ENCODE measurements at regions not wholly inside any gene's neighbourhood (a gene's known extent, or its start where the extent isn't known, plus 50 kb on each side); places are given as distances from the start of the nearest gene placed in this dataset.
A peak's percentile ranks its signal among the peaks of the same experiment; 100 is the strongest.
"Not testable (repeated sequence)": the region's sequence is repeated elsewhere in the genome, so short reads cannot be mapped to it uniquely, and the experiment has no call there.

GRCh38 chr7:55743454-55743717, 119.2 kb downstream of the SEPTIN14 start:
- not testable (repeated sequence) for DNase-seq (ENCODE audit: low spot score)

GRCh38 chr7:55742651-55743453, 119.7 kb downstream of the SEPTIN14 start:
- not testable (repeated sequence) for DNase-seq (ENCODE audit: low spot score)

DNA sequence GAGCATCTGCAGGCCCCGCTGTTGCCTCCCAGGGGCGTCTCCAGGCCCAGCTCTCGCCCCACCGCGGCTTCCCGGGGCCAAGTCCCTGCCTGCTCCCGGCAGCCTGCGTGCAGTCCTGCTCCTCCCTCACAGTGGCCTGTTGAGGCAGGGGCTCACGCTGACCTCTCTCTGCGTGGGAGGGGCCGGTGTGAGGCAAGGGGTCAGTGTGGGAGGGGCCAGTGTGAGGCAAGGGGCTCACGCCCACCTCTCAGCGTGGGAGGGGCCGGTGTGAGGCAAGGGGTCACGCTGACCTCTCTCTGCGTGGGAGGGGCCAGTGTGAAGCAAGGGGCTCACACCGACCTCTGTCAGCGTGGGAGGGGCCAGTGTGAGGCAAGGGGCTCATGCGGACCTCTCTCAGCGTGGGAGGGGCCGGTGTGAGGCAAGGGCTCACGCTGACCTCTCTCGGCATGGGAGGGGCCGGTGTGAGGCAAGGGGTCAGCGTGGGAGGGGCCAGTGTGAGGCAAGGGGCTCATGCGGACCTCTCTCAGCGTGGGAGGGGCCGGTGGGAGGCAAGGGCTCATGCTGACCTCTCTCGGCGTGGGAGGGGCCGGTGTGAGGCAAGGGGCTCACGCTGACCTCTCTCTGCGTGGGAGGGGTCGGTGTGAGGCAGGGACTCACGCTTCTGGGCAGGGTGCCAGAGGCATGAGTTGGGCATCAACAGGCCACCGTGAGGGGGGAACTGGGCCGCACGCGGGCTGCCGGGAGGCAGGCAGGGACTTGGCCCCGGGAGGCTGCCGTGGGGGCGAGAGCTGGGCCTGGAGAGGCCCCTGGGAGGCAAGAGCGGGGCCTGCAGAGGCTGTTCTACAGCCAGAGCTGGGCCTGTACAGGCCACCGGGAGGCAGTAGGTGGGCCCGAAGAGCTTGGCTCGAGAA, 120.6 kb downstream of the SEPTIN14 start:
- not testable (repeated sequence) for DNase-seq (ENCODE audit: low spot score)

DNA sequence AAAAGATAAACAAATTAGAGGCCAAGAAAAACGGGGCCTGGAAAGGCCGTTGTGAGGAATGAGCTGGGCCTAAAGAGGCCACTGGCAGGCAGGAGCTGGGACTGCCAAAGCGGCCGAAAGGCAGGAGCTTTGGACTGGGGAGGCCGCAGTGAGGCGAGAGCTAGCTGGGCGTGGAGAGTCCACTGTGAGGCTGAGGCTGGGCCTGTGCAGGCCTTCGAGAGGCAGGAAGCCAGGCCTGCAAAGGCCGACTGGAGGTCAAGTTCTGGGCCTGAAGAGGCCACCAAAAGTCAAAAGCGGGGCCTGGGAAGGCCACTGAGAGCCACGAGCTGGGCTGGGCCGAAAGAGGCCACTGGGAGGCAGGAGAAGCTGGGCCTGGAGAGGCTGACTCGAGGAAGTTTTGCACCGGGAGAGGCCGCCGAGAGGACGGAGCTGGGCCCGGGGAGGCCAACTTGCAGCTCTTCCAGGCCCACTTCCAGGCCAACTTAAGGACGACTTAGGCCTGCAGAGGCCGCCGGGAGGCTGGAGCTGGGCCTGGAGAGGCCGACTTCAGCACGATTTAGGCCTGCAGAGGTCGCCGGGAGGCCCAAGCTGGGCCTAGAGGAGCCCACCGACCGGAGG, 121.8 kb downstream of the SEPTIN14 start:
- not testable (repeated sequence) for DNase-seq (ENCODE audit: low spot score)

DNA sequence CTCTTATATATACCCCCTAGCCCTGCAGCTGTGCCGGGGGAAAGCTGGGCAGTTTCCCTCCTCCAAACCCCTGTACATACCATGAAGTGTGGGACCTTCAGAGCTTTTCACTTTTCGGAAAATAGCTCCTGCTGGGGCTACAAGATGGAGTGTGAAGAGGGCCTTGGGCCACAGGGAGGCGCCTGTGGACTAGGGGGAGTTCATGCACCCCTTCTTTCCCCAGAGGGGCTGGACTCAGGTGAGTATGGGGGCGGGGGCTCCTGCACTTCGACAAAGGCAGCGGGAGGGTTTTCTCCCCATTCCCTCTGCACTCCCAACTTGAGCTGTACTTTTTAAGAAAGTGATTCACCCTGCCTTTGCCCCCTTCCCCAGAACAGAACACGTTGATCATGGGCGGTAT, 122.5 kb downstream of the SEPTIN14 start:
- not testable (repeated sequence) for DNase-seq (ENCODE audit: low spot score)

DNA sequence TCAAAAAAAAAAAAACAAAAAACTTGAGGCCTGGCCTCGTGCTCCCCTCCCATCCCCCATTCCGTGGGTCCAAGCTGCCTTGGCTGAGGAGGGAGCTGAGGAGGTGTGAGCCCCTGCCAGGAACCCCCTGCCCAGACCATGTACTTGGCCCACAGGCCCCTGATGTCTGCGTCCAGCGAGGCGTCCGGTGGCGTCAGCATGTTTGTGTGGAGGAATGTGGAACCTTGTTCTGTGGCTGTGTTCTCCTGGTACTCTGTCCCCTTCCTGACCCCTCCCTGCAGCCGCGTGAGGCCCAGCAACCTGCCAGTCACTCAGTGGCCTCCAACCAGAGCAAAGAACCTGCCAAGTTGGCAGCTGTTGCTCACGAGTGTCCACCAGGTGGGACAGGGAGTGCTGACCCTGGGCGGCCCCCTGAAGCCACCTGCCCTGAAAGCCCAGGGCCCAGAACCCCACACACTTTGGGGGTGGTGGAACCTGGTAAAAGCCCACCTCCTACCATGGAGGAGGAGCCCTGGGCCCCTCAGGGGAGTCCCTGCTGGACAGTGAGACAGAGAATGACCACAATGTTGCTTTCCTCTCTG, 125.8 kb downstream of the SEPTIN14 start:
- not testable (repeated sequence) for DNase-seq (ENCODE audit: low spot score)

GRCh38 chr7:55733241-55734140, 129.1 kb downstream of the SEPTIN14 start:
- DNase-seq (ENCODE audit: low spot score), result peak; percentile 36

DNA sequence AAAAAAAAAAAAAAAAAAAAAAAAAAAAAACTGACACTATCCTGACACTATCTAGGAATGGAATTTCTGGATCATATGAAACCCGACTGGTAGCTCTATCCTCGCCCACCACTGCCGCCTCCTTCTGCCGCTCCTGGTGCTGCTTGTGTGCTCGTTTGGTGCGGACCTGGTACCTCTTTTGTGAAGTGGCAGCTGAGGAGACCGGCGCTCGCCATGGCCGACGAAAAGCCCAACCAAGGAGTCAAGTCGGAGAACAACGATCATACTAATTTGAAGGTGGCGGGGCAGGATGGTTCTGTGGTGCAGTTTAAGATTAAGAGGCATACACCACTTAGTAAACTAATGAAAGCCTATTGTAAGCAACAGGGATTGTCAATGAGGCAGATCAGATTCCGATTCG, 130.6 kb downstream of the SEPTIN14 start:
- DNase-seq (ENCODE audit: low spot score), result no peak

GRCh38 chr7:55730197-55730596, 132.4 kb downstream of the SEPTIN14 start:
- no peak for DNase-seq (ENCODE audit: low spot score)

DNA sequence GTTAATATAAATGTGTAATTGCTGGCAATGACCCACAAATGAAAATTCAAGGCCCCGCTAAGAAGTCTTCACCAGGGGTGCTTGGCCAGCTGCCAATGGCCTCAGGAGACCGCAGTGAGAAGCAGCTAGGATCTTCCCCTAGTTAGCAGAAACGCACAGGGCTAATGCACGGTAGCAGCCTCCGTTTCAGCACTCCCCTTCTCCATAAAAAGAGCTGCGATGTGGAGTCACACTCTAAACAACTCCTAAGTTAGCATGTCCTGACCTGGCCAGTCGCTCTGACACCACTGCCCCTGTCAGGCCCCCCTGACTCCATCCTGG, 139.0 kb downstream of the SEPTIN14 start:
- no peak for DNase-seq (ENCODE audit: low spot score)

- DNase-seq (ENCODE audit: low spot score), result not testable (repeated sequence)
Observed at GRCh38 chr7:55722874-55723620, 139.5 kb downstream of the SEPTIN14 start.

- not testable (repeated sequence) for DNase-seq (ENCODE audit: low spot score)
Observed at GRCh38 chr7:55721004-55721403, 141.5 kb downstream of the SEPTIN14 start.

DNA sequence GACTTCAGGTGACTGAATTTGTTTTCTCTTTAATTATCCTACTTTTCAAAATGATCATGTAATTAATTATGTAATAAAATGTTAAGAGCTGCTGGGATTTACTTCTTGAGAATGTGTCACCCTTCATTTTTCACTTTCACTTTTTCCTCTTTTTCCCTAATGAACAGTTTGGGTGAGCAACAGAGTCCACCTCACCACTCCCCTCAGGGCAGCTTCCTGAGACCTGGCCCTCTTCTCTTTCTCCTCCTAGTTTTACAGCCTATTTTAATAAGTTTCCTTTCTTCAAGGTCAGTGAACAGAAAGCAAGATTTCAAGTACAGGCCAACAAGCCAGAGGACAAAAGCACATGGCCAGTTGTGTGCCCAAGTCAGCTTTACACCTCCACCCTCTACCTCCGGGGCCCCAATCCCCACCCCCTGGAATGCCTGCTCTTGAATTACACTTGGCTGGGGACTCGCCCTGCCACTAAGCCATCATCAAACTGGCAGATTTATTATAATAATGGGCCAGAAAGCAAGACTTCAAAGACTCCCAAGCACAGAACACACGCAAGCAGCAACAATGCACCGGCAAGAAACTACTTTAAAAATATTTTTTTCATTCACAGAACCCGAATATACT, 143.1 kb upstream of the VOPP1 start:
- not testable (repeated sequence) for DNase-seq (ENCODE audit: low spot score)

GRCh38 chr7:55714370-55714769, 142.1 kb upstream of the VOPP1 start:
- DNase-seq (ENCODE audit: low spot score), result not testable (repeated sequence)

GRCh38 chr7:55710312-55710711, 138.0 kb upstream of the VOPP1 start:
- not testable (repeated sequence) for DNase-seq (ENCODE audit: low spot score)

DNA sequence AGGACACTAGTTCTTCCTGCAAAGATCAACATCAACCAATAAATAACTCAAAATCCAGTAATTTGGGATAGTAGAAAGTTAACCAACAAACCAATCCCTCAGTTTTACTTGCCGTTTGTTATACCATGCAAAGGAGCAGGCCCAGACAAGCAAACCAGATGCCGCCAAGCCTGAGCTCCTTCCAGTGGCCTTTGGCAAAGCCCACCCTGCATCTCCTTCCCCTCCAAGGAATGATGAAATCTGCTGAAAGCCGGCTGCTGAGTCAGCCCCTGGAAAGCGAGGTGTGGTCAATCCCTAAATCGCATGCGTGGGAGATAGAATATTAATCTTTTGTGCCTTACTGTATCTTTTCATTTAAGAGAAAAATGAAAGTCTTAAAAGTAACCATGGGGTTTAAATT, 135.7 kb upstream of the VOPP1 start:
- peak; percentile 50 for DNase-seq (ENCODE audit: low spot score)

GRCh38 chr7:55707410-55707809, 135.1 kb upstream of the VOPP1 start:
- DNase-seq (ENCODE audit: low spot score), result not testable (repeated sequence)

GRCh38 chr7:55706451-55707195, 134.3 kb upstream of the VOPP1 start:
- DNase-seq (ENCODE audit: low spot score), result not testable (repeated sequence)

GRCh38 chr7:55705728-55706450, 133.6 kb upstream of the VOPP1 start:
- DNase-seq (ENCODE audit: low spot score), result not testable (repeated sequence)

All from AG20443 (cell line).